NB4 (cell line): ENCODE measurements at regions not wholly inside any gene's neighbourhood (a gene's known extent, or its start where the extent isn't known, plus 50 kb on each side); places are given as distances from the start of the nearest gene placed in this dataset.

Experiments used
- CTCF ChIP-seq: IDR thresholded peaks from one replicate; pipeline ENCODE4 v1.5.1; 2012; ENCODE audit warnings: low read depth, low read length
- MAX ChIP-seq: IDR thresholded peaks from 2 replicates; pipeline ENCODE4 v1.6.1; 2011; ENCODE audit warnings: low read depth, low read length
- MYC ChIP-seq: IDR thresholded peaks from 2 replicates; pipeline ENCODE4 v1.6.1; 2011; ENCODE audit warnings: low read depth, low read length
- POLR2A ChIP-seq: IDR thresholded peaks from 2 replicates; pipeline ENCODE4 v1.6.1; 2011; ENCODE audit warnings: mild to moderate bottlenecking; ENCODE audit not compliant: insufficient read length; ENCODE audit errors: extremely low read depth

GRCh38 chr4:82261084-82261483, 112.7 kb downstream of the HNRNPD start:
- TF ChIP-seq CTCF (no peak), POLR2A (no peak), MYC (no peak), MAX (no peak)
